ENCODE measurements at regions not wholly inside any gene's neighbourhood (a gene's known extent, or its start where the extent isn't known, plus 50 kb on each side); places are given as distances from the start of the nearest gene placed in this dataset.
"Not testable (repeated sequence)": the region's sequence is repeated elsewhere in the genome, so short reads cannot be mapped to it uniquely, and the experiment has no call there.

- DNase-seq: no peak
Measured at GRCh38 chr18:71471963-71472725, 1072.0 kb downstream of the CBLN2 start.

- DNase-seq: no peak
Measured at GRCh38 chr18:71456206-71456605, 1087.9 kb downstream of the CBLN2 start.

GRCh38 chr18:71450257-71450656 lies 1093.9 kb downstream of the CBLN2 start:
- DNase-seq: no peak

GRCh38 chr18:71443706-71444480 lies 1100.2 kb downstream of the CBLN2 start:
- no peak for DNase-seq

GRCh38 chr18:71442731-71443141 lies 1101.4 kb downstream of the CBLN2 start:
- DNase-seq: peak; percentile 46

GRCh38 chr18:71441156-71441555 lies 1103.0 kb downstream of the CBLN2 start:
- no peak for DNase-seq

GRCh38 chr18:71437511-71437910 lies 1106.6 kb downstream of the CBLN2 start:
- DNase-seq: no peak

- DNase-seq: no peak
Measured at GRCh38 chr18:71433373-71433772, 1110.8 kb downstream of the CBLN2 start.

GRCh38 chr18:71431689-71432088 lies 1112.5 kb downstream of the CBLN2 start:
- DNase-seq: no peak

- no peak for DNase-seq
Measured at GRCh38 chr18:71431171-71431570, 1113.0 kb downstream of the CBLN2 start.

- no peak for DNase-seq
Measured at GRCh38 chr18:71426441-71426840, 1117.7 kb downstream of the CBLN2 start.

GRCh38 chr18:71405169-71405809 lies 1116.4 kb downstream of the SOCS6 start:
- no peak for DNase-seq

- no peak for DNase-seq
Measured at GRCh38 chr18:71403501-71403900, 1114.7 kb downstream of the SOCS6 start.

- DNase-seq: peak; percentile 47
Measured at GRCh38 chr18:71398531-71398930, 1109.7 kb downstream of the SOCS6 start.

- DNase-seq: no peak
Measured at GRCh38 chr18:71388148-71388547, 1099.3 kb downstream of the SOCS6 start.

GRCh38 chr18:71374294-71375000 lies 1085.6 kb downstream of the SOCS6 start:
- DNase-seq: no peak

GRCh38 chr18:71371951-71372605 lies 1083.2 kb downstream of the SOCS6 start:
- no peak for DNase-seq

GRCh38 chr18:71370671-71371445 lies 1082.0 kb downstream of the SOCS6 start:
- DNase-seq: no peak

- DNase-seq: no peak
Measured at GRCh38 chr18:71370095-71370494, 1081.2 kb downstream of the SOCS6 start.

- DNase-seq: no peak
Measured at GRCh38 chr18:71362140-71362539, 1073.3 kb downstream of the SOCS6 start.

- DNase-seq: not testable (repeated sequence)
Measured at GRCh38 chr18:71355599-71355998, 1066.8 kb downstream of the SOCS6 start.

GRCh38 chr18:71352618-71353017 lies 1063.8 kb downstream of the SOCS6 start:
- DNase-seq: no peak
